ENCODE measurements at regions not wholly inside any gene's neighbourhood (a gene's known extent, or its start where the extent isn't known, plus 50 kb on each side); places are given as distances from the start of the nearest gene placed in this dataset.

DNA sequence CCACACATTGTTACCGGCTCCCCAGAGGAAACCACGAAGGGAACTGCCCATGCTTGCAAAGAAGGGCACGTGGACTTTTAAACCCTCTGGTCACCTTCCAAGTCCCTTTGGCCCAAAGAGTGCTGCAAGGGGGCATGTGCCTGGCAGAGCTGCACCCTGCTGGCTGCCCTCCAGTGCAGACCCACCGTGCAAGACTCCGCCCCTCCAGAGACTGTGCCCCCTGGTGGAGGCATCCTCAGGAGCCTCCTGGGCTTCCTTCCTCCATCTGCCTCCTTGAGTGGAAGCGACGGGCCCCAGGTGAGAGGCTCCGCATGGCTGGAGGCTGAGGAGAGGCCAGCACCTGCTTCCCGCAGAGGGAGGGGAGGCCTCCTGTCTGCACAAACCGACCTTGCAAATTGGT lies 100.6 kb downstream of the CRYAA start:
- no peak for DNase-seq (ENCODE audit: low read depth)
- H3K4me3 ChIP-seq (ENCODE audit: low read depth, low read length): no peak overlapping the region
- TF ChIP-seq, protein P1, sequence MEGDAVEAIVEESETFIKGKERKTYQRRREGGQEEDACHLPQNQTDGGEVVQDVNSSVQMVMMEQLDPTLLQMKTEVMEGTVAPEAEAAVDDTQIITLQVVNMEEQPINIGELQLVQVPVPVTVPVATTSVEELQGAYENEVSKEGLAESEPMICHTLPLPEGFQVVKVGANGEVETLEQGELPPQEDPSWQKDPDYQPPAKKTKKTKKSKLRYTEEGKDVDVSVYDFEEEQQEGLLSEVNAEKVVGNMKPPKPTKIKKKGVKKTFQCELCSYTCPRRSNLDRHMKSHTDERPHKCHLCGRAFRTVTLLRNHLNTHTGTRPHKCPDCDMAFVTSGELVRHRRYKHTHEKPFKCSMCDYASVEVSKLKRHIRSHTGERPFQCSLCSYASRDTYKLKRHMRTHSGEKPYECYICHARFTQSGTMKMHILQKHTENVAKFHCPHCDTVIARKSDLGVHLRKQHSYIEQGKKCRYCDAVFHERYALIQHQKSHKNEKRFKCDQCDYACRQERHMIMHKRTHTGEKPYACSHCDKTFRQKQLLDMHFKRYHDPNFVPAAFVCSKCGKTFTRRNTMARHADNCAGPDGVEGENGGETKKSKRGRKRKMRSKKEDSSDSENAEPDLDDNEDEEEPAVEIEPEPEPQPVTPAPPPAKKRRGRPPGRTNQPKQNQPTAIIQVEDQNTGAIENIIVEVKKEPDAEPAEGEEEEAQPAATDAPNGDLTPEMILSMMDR (IDR thresholded peaks at IDR 0.05; ENCODE audit: insufficient read depth, low read depth, low read length): peak; percentile 36

DNA sequence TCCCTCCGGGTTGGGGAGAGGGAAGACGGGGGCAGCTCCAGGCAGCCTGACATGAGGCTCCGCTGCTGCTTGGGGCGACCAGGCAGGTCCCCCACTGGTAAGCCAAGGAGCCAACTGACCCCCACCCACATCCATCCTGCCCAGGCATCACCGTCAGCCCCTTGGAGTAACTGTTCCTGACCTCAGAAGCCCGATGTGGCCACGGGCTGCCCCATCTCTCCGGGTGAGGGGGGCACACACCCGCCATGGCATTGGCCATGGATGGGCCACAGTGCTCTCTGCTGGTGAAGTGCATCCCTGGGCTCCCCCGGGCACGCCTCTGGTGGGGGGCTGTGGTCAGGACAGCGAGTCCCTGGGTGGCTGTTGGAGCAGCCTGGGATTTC lies 100.0 kb downstream of the CRYAA start:
- TF ChIP-seq, protein P1 (IDR thresholded peaks at IDR 0.05; ENCODE audit: insufficient read depth, low read depth, low read length): no peak
- no peak for DNase-seq (ENCODE audit: low read depth)

DNA sequence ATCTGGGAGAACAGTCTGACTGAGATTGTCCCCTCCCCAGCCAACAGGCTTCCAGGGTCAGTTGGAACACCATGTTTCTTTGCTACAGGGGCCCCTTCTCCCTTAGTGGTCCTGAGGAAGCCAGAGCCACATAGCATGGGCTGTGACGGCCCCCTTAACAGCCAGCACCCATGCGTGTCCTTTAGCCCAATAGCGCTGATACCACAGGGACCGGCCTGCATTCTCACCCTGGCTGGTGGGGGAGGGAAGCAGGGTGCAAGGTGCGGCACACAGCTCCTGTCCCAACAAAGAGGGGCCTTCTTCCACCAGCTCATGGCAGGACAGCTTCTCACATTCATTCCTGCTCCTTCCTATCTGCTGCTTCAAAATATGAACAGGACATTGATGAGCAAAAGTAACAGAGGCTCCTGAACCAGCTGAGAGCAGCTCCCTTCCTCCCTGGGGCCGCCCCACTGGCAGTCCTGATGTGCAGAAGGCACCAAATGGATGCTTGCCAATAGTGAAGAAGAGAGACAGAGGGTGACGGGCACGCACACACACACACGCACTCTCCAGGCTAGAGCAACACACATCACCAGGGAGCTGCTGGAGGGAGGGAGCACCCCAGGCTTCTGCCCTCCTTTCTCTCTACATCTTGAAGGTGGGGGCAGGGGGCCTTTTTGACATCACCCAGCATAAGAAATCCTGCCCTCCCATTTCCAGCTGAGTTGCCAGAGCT lies 99.4 kb downstream of the CRYAA start:
- H3K4me3 ChIP-seq (ENCODE audit: low read depth, low read length): no peak overlapping the region
- no peak for DNase-seq (ENCODE audit: low read depth)
- TF ChIP-seq, protein P1 (IDR thresholded peaks at IDR 0.05; ENCODE audit: insufficient read depth, low read depth, low read length): no peak

More for the DNA sequence above, 100.0 kb downstream of the CRYAA start:
- no peak overlapping the region for H3K4me3 ChIP-seq (ENCODE audit: low read depth, low read length)

DNA sequence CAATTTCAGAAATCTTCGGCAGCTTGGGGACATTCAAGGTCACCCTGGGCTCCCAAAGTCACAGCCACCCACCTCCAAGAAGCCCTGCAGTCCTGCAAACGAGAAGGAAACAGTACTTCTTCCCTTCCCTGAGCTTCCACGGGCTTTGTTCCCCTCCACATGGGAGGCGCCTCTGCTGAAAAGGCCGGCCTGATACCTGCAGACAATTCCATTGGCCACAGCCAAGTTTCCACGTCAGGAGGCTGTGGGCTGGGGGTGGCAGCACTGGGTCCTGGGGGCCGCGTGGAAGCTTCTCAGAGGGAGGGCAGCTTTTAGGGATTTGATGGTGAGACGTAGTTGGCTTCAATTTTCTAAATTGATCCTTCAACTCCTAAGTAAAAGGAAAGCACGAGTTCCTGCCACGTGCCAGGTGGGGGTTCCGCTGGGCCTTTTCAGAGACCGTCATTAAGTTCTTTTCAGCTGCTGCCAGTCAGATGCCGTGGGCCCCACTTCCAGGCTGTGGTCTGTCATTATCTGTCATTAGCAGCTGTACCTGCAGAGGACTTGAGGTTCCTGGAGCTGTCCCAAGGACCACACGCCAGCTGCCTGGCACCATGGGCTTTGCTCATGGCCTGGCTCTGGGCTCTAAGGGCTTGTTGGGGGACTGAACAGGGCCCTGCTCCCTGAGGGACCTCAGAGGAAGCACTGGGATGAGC lies 98.7 kb downstream of the CRYAA start:
- TF ChIP-seq, protein P1 (IDR thresholded peaks at IDR 0.05; ENCODE audit: insufficient read depth, low read depth, low read length): no peak
- H3K4me3 ChIP-seq (ENCODE audit: low read depth, low read length): no peak overlapping the region
- no peak for DNase-seq (ENCODE audit: low read depth)

DNA sequence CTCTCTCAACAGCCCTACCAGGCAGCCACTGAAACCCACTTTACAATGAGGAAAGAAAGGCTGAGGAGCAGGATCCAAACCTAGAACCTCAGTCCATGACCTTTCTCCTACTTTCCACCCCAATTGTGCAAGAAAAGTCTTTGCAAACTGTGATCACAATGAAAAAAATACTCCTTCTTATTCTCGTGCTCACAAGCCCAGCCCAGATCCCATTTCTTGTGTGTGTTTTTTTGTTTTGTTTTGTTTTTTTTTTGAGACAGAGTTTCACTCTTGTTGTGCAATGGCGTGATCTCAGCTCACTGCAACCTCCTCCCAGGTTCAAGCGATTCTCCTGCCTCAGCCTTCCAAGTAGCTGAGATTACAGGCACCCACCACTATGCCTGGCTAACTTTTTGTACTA lies 97.7 kb downstream of the CRYAA start:
- no peak overlapping the region for H3K4me3 ChIP-seq (ENCODE audit: low read depth, low read length)
- DNase-seq (ENCODE audit: low read depth): peak; percentile 54
- TF ChIP-seq, protein P1 (IDR thresholded peaks at IDR 0.05; ENCODE audit: insufficient read depth, low read depth, low read length): no peak

DNA sequence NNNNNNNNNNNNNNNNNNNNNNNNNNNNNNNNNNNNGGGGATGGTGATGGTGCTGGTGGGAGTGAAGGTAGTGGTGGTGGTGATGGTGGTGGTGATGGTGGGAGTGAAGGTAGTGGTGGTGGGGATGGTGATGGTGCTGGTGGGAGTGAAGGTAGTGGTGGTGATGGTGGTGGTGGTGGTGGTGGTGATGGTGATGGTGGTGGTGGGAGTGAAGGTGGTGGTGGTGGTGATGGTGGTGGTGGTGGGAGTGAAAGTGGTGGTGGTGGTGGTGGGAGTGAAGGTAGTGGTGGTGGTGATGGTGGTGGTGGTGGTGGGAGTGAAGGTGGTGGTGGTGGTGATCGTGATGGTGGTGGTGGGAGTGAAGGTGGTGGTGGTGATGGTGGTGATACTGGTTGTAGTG lies 93.6 kb downstream of the CRYAA start:
- TF ChIP-seq, protein P1 (IDR thresholded peaks at IDR 0.05; ENCODE audit: insufficient read depth, low read depth, low read length): no peak
- H3K4me3 ChIP-seq (ENCODE audit: low read depth, low read length): no peak overlapping the region
- DNase-seq (ENCODE audit: low read depth): no peak
